Ovary (tissue), 3 donors: ENCODE measurements at regions not wholly inside any gene's neighbourhood (a gene's known extent, or its start where the extent isn't known, plus 50 kb on each side); places are given as distances from the start of the nearest gene placed in this dataset.

Source experiments
- EP300 ChIP-seq: sonication (generic); formaldehyde crosslinking; IDR thresholded peaks from one replicate; pipeline ENCODE4 v1.6.1; 2017; ENCODE audit warnings: antibody characterized with exemption
- POLR2A ChIP-seq: fragments of 450-650 bp; IDR thresholded peaks from one replicate; pipeline ENCODE4 v1.6.1; 2017; ENCODE audit warnings: antibody characterized with exemption, mild to moderate bottlenecking, moderate library complexity
- TF ChIP-seq, protein P1 (sequence below), 3 donors: fragments of 450-650 bp in 2 of 3; fragments of 200-600 bp in 1 of 3; IDR thresholded peaks; one replicate each; pipeline versions ENCODE4 v1.5.1 to v1.8.0; 2016 to 2022; ENCODE audit warnings: antibody characterized with exemption in 3 of 3, mild to moderate bottlenecking in 1 of 3
- donor health status: DM: no; HTN: no; CAD: no.

- TF ChIP-seq, protein P1, sequence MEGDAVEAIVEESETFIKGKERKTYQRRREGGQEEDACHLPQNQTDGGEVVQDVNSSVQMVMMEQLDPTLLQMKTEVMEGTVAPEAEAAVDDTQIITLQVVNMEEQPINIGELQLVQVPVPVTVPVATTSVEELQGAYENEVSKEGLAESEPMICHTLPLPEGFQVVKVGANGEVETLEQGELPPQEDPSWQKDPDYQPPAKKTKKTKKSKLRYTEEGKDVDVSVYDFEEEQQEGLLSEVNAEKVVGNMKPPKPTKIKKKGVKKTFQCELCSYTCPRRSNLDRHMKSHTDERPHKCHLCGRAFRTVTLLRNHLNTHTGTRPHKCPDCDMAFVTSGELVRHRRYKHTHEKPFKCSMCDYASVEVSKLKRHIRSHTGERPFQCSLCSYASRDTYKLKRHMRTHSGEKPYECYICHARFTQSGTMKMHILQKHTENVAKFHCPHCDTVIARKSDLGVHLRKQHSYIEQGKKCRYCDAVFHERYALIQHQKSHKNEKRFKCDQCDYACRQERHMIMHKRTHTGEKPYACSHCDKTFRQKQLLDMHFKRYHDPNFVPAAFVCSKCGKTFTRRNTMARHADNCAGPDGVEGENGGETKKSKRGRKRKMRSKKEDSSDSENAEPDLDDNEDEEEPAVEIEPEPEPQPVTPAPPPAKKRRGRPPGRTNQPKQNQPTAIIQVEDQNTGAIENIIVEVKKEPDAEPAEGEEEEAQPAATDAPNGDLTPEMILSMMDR (IDR thresholded peaks at IDR 0.05) = no peak
- no peak for TF ChIP-seq POLR2A
- no peak for TF ChIP-seq EP300
Measured at GRCh38 chr6:163820745-163821458, 406.4 kb downstream of the QKI start.
